ENCODE measurements at regions not wholly inside any gene's neighbourhood (a gene's known extent, or its start where the extent isn't known, plus 50 kb on each side); places are given as distances from the start of the nearest gene placed in this dataset.

- Mint-ChIP-seq H3K27me3 (no peaks in the 10 kb centered on the region), H3K4me3 (no peak overlapping the region), H3K9me3 (no peaks in the 10 kb centered on the region), H3K27ac (no peak overlapping the region), H3K4me1 (ENCODE audit: low read depth) (peaks cover 6% of the 10 kb centered on the region), H3K36me3 (ENCODE audit: low read depth) (no peaks in the 10 kb centered on the region)
- TF ChIP-seq CTCF (IDR thresholded peaks at IDR 0.05), result no peak
- no peaks in the 10 kb centered on the region for H3K4me1 ChIP-seq (ENCODE audit: insufficient read depth, low read length)
- no peaks in the 10 kb centered on the region for H3K9me3 ChIP-seq (ENCODE audit: control insufficient read depth in 1 of 2, insufficient read depth in 1 of 2, low read length in 2 of 2)
- intact Hi-C loops (cut with DNase I, micrococcal nuclease), result no loop called here
- ATAC-seq (ENCODE audit: poor library complexity), result no peak
- ChIA-PET POLR2A (no interaction called here), CTCF (no interaction called here)
- no peaks in the 10 kb centered on the region for H3K27me3 ChIP-seq (ENCODE audit: control insufficient read depth in 1 of 2, insufficient read depth in 2 of 2, low read length in 2 of 2)
- no peak overlapping the region for H3K27ac ChIP-seq (ENCODE audit: low read depth in 1 of 2, low read length in 2 of 2)
- H3K4me3 ChIP-seq (ENCODE audit: low read length), result no peak overlapping the region
- no peaks in the 10 kb centered on the region for H3K36me3 ChIP-seq (ENCODE audit: insufficient read depth, low read length)
- no peak for DNase-seq
Measured at GRCh38 chr20:60071965-60072364, 113.7 kb downstream of the CDH26 start.

- no peaks in the 10 kb centered on the region for H3K36me3 Mint-ChIP-seq (ENCODE audit: low read depth)
- no peak overlapping the region for H3K27ac Mint-ChIP-seq
- Histone ChIP-seq H3K4me3 (ENCODE audit: low read length) (no peak overlapping the region), H3K9me3 (ENCODE audit: control insufficient read depth in 1 of 2, insufficient read depth in 1 of 2, low read length in 2 of 2) (no peaks in the 10 kb centered on the region), H3K27ac (ENCODE audit: low read depth in 1 of 2, low read length in 2 of 2) (no peak overlapping the region), H3K4me1 (ENCODE audit: insufficient read depth, low read length) (no peaks in the 10 kb centered on the region), H3K36me3 (ENCODE audit: insufficient read depth, low read length) (no peaks in the 10 kb centered on the region), H3K27me3 (ENCODE audit: control insufficient read depth in 1 of 2, insufficient read depth in 2 of 2, low read length in 2 of 2) (no peaks in the 10 kb centered on the region)
- POLR2A ChIA-PET, result no interaction called here
- ATAC-seq (ENCODE audit: poor library complexity), result no peak
- CTCF ChIA-PET, result no interaction called here
- TF ChIP-seq CTCF (IDR thresholded peaks at IDR 0.05), result no peak
- intact Hi-C loops (cut with DNase I, micrococcal nuclease), result no loop called here
- DNase-seq, result no peak
- H3K4me1 Mint-ChIP-seq (ENCODE audit: low read depth), result peaks cover 6% of the 10 kb centered on the region
- H3K27me3 Mint-ChIP-seq, result no peaks in the 10 kb centered on the region
- no peaks in the 10 kb centered on the region for H3K9me3 Mint-ChIP-seq
- H3K4me3 Mint-ChIP-seq, result no peak overlapping the region
Measured at GRCh38 chr20:60073086-60073485, 114.9 kb downstream of the CDH26 start.

GRCh38 chr20:60073504-60073903 lies 115.3 kb downstream of the CDH26 start:
- ChIA-PET CTCF (no interaction called here), POLR2A (no interaction called here)
- DNase-seq, result no peak
- H3K27ac ChIP-seq (ENCODE audit: low read depth in 1 of 2, low read length in 2 of 2), result no peak overlapping the region
- H3K4me1 ChIP-seq (ENCODE audit: insufficient read depth, low read length), result no peaks in the 10 kb centered on the region
- TF ChIP-seq CTCF (IDR thresholded peaks at IDR 0.05), result no peak
- H3K36me3 Mint-ChIP-seq (ENCODE audit: low read depth), result no peaks in the 10 kb centered on the region
- no peaks in the 10 kb centered on the region for H3K9me3 ChIP-seq (ENCODE audit: control insufficient read depth in 1 of 2, insufficient read depth in 1 of 2, low read length in 2 of 2)
- peaks cover 6% of the 10 kb centered on the region for H3K4me1 Mint-ChIP-seq (ENCODE audit: low read depth)
- H3K27ac Mint-ChIP-seq, result no peak overlapping the region
- H3K36me3 ChIP-seq (ENCODE audit: insufficient read depth, low read length), result no peaks in the 10 kb centered on the region
- no peaks in the 10 kb centered on the region for H3K27me3 Mint-ChIP-seq
- H3K4me3 Mint-ChIP-seq, result no peak overlapping the region
- no peak overlapping the region for H3K4me3 ChIP-seq (ENCODE audit: low read length)
- intact Hi-C loops (cut with DNase I, micrococcal nuclease), result no loop called here
- no peak for ATAC-seq (ENCODE audit: poor library complexity)
- no peaks in the 10 kb centered on the region for H3K9me3 Mint-ChIP-seq
- H3K27me3 ChIP-seq (ENCODE audit: control insufficient read depth in 1 of 2, insufficient read depth in 2 of 2, low read length in 2 of 2), result no peaks in the 10 kb centered on the region

Measured in CD4-positive, alpha-beta T cell (primary cell).